MM.1S (cell line): ENCODE measurements at regions not wholly inside any gene's neighbourhood (a gene's known extent, or its start where the extent isn't known, plus 50 kb on each side); places are given as distances from the start of the nearest gene placed in this dataset.

ENCODE experiments used
- CTCF ChIP-seq: fragments of 300-600 bp; sonication (generic); IDR thresholded peaks from 2 replicates; pipeline ENCODE4 v1.5.1; 2016; ENCODE audit warnings: antibody characterized with exemption, low read length, mixed read lengths
- EZH2 ChIP-seq: fragments of 300-600 bp; sonication (generic); optimal IDR thresholded peaks from 2 replicates; pipeline ENCODE3; 2017; ENCODE audit warnings: low read depth, mild to moderate bottlenecking, antibody characterized with exemption, low read length, mixed read lengths
- EZH2phosphoT487 ChIP-seq: fragments of 300-600 bp; sonication (generic); IDR thresholded peaks from 2 replicates; pipeline ENCODE4 v1.6.1; 2018; ENCODE audit warnings: antibody characterized with exemption, low read length

GRCh38 chr11:33543823-33544222 is 156.8 kb downstream of the C11orf91 start:
- no peak for TF ChIP-seq EZH2phosphoT487
- no peak for TF ChIP-seq CTCF
- no peak for TF ChIP-seq EZH2
